ENCODE measurements at regions not wholly inside any gene's neighbourhood (a gene's known extent, or its start where the extent isn't known, plus 50 kb on each side); places are given as distances from the start of the nearest gene placed in this dataset.

GRCh38 chr2:121855510-121855909 is 100.1 kb downstream of the TSN start:
- TF ChIP-seq MYC (IDR thresholded peaks at IDR 0.05; ENCODE audit: low read depth, low read length) (no peak), MAX (IDR thresholded peaks at IDR 0.05; ENCODE audit: low read depth, low read length) (no peak), POLR2A (IDR thresholded peaks at IDR 0.05; ENCODE audit: extremely low read depth, insufficient read length) (no peak)
- TF ChIP-seq, protein P1, sequence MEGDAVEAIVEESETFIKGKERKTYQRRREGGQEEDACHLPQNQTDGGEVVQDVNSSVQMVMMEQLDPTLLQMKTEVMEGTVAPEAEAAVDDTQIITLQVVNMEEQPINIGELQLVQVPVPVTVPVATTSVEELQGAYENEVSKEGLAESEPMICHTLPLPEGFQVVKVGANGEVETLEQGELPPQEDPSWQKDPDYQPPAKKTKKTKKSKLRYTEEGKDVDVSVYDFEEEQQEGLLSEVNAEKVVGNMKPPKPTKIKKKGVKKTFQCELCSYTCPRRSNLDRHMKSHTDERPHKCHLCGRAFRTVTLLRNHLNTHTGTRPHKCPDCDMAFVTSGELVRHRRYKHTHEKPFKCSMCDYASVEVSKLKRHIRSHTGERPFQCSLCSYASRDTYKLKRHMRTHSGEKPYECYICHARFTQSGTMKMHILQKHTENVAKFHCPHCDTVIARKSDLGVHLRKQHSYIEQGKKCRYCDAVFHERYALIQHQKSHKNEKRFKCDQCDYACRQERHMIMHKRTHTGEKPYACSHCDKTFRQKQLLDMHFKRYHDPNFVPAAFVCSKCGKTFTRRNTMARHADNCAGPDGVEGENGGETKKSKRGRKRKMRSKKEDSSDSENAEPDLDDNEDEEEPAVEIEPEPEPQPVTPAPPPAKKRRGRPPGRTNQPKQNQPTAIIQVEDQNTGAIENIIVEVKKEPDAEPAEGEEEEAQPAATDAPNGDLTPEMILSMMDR (IDR thresholded peaks at IDR 0.05; ENCODE audit: low read depth, low read length) = no peak
- DNase-seq (ENCODE audit: low read depth) = no peak
- H3K4me3 ChIP-seq (ENCODE audit: low read depth, low read length) = no peak overlapping the region

GRCh38 chr2:121856360-121856759 is 100.9 kb downstream of the TSN start:
- TF ChIP-seq MAX (IDR thresholded peaks at IDR 0.05; ENCODE audit: low read depth, low read length) (no peak), POLR2A (IDR thresholded peaks at IDR 0.05; ENCODE audit: extremely low read depth, insufficient read length) (no peak), MYC (IDR thresholded peaks at IDR 0.05; ENCODE audit: low read depth, low read length) (no peak)
- TF ChIP-seq, protein P1 (IDR thresholded peaks at IDR 0.05; ENCODE audit: low read depth, low read length) = no peak
- H3K4me3 ChIP-seq (ENCODE audit: low read depth, low read length) = no peak overlapping the region
- DNase-seq (ENCODE audit: low read depth) = no peak

DNA sequence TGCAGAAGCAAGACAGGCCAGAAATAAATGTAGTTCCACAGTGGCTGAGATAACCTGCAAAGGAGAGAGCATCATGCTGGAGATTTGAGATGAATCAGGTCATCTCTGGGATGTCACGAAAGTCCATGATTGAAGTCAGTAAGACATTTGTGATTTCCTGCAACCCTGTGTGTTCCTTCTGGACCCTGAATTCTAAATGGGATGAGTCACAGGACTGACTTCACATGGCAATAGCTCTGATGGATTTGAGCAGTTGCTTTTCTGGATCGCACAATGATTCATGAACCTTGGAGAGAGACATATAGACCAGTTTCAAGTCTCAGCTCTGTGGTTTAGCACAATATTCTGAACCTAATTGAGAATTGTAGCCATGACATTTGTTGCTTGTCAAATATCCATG is 102.9 kb downstream of the TSN start:
- TF ChIP-seq POLR2A (IDR thresholded peaks at IDR 0.05; ENCODE audit: extremely low read depth, insufficient read length) (no peak), MAX (IDR thresholded peaks at IDR 0.05; ENCODE audit: low read depth, low read length) (no peak), MYC (IDR thresholded peaks at IDR 0.05; ENCODE audit: low read depth, low read length) (no peak)
- TF ChIP-seq, protein P1 (IDR thresholded peaks at IDR 0.05; ENCODE audit: low read depth, low read length) = no peak
- DNase-seq (ENCODE audit: low read depth) = no peak
- H3K4me3 ChIP-seq (ENCODE audit: low read depth, low read length) = no peak overlapping the region

DNA sequence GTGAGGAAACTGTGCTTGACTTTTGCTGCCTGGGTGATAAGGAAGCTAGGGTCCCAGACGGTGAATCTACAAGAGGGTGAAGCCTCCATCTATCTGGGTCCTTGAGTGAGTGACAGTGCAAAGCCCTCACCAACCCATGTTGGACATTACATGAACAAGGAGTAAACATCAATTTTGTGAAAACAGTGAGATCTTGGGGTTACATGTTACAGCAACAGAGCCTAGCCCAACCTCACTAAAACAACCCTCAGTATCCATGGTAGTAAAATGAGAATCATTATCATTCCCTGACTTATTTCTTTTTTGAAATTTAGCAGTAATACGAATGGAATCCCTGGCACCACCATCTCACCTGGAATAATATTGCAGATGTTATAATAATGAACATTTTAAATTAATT is 103.4 kb downstream of the TSN start:
- no peak for TF ChIP-seq MAX (IDR thresholded peaks at IDR 0.05; ENCODE audit: low read depth, low read length)
- TF ChIP-seq MYC (IDR thresholded peaks at IDR 0.05; ENCODE audit: low read depth, low read length) = no peak
- TF ChIP-seq, protein P1 (IDR thresholded peaks at IDR 0.05; ENCODE audit: low read depth, low read length) = no peak
- no peak for TF ChIP-seq POLR2A (IDR thresholded peaks at IDR 0.05; ENCODE audit: extremely low read depth, insufficient read length)

GRCh38 chr2:121860033-121860757 is 104.7 kb downstream of the TSN start:
- TF ChIP-seq POLR2A (IDR thresholded peaks at IDR 0.05; ENCODE audit: extremely low read depth, insufficient read length) (no peak), MYC (IDR thresholded peaks at IDR 0.05; ENCODE audit: low read depth, low read length) (no peak), MAX (IDR thresholded peaks at IDR 0.05; ENCODE audit: low read depth, low read length) (no peak)
- TF ChIP-seq, protein P1 (IDR thresholded peaks at IDR 0.05; ENCODE audit: low read depth, low read length) = no peak
- H3K4me3 ChIP-seq (ENCODE audit: low read depth, low read length) = no peak overlapping the region
- no peak for DNase-seq (ENCODE audit: low read depth)

More for the DNA sequence above, 103.4 kb downstream of the TSN start:
- no peak for DNase-seq (ENCODE audit: low read depth)
- H3K4me3 ChIP-seq (ENCODE audit: low read depth, low read length) = no peak overlapping the region
